ENCODE measurements at regions not wholly inside any gene's neighbourhood (a gene's known extent, or its start where the extent isn't known, plus 50 kb on each side); places are given as distances from the start of the nearest gene placed in this dataset.

DNA sequence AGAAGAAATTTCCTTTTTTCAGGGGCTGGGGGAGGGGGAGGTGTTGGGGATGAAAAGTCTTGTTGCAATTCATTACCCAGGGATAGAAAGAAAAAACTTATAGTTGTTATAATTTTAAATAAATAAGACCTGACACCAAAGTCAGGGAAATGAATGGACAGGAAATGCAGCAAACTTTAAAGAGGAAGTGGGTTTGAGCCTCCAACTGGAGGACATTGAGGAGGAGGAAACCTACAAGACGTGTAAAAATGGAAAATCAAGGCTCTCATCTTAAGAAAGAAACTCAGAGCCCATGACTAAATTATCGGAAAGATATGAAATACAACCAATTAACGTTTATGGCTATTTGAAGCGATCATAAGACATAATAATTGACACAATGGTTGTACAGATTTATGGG is 54.4 kb downstream of the NIBAN1 start:
- H3K4me2 ChIP-seq (ENCODE audit: control insufficient read depth, insufficient read depth), result no peak overlapping the region
- FAIRE-seq (peak; percentile 56), ATAC-seq (peak; percentile 18; the same call in 1 of the 3 replicates), DNase-seq (ENCODE audit: low read depth, low spot score) (no peak)
- H2AFZ ChIP-seq (ENCODE audit: control insufficient read depth, low read depth, low read length), result peak overlapping the region; percentile 11; the same call in 1 of the 2 replicates
- intact Hi-C loops (cut with micrococcal nuclease; ENCODE audit: unreplicated experiment), result no loop called here
- TF ChIP-seq RUNX3 (IDR thresholded peaks at IDR 0.05; ENCODE audit: low read length) (peak; percentile 49), CEBPB (IDR thresholded peaks at IDR 0.05; ENCODE audit: borderline replicate concordance in 1 of 2, low read depth in 2 of 2, low read length in 2 of 2) (no peak), BCL11A (IDR thresholded peaks at IDR 0.05; ENCODE audit: low read depth, low read length) (no peak), SPI1 (IDR thresholded peaks at IDR 0.05; ENCODE audit: borderline replicate concordance, insufficient read depth, low read depth, low read length) (peak; percentile 67; the same call in 1 of the 2 replicates), ETV6 (conservative IDR thresholded peaks at IDR 0.05 in 1 of 2, IDR thresholded peaks at IDR 0.05 in 1 of 2; ENCODE audit: borderline replicate concordance in 1 of 2, low read depth in 1 of 2) (peak in 1 of 2 experiments; percentile 65; a peak in 2 of 4 replicates), GABPA (IDR thresholded peaks at IDR 0.05; ENCODE audit: low read depth) (peak; percentile 69)
- TF ChIP-seq, protein P1, sequence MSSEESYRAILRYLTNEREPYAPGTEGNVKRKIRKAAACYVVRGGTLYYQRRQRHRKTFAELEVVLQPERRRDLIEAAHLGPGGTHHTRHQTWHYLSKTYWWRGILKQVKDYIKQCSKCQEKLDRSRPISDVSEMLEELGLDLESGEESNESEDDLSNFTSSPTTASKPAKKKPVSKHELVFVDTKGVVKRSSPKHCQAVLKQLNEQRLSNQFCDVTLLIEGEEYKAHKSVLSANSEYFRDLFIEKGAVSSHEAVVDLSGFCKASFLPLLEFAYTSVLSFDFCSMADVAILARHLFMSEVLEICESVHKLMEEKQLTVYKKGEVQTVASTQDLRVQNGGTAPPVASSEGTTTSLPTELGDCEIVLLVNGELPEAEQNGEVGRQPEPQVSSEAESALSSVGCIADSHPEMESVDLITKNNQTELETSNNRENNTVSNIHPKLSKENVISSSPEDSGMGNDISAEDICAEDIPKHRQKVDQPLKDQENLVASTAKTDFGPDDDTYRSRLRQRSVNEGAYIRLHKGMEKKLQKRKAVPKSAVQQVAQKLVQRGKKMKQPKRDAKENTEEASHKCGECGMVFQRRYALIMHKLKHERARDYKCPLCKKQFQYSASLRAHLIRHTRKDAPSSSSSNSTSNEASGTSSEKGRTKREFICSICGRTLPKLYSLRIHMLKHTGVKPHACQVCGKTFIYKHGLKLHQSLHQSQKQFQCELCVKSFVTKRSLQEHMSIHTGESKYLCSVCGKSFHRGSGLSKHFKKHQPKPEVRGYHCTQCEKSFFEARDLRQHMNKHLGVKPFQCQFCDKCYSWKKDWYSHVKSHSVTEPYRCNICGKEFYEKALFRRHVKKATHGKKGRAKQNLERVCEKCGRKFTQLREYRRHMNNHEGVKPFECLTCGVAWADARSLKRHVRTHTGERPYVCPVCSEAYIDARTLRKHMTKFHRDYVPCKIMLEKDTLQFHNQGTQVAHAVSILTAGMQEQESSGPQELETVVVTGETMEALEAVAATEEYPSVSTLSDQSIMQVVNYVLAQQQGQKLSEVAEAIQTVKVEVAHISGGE (CRISPR knock-in tag; IDR thresholded peaks at IDR 0.05), result no peak
- TF ChIP-seq, protein P2, sequence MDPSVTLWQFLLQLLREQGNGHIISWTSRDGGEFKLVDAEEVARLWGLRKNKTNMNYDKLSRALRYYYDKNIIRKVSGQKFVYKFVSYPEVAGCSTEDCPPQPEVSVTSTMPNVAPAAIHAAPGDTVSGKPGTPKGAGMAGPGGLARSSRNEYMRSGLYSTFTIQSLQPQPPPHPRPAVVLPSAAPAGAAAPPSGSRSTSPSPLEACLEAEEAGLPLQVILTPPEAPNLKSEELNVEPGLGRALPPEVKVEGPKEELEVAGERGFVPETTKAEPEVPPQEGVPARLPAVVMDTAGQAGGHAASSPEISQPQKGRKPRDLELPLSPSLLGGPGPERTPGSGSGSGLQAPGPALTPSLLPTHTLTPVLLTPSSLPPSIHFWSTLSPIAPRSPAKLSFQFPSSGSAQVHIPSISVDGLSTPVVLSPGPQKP (IDR thresholded peaks at IDR 0.05; ENCODE audit: low read depth, low read length), result no peak
- peaks cover 5% of the 10 kb centered on the region; the same call in 1 of the 2 replicates for H3K4me1 ChIP-seq (ENCODE audit: control insufficient read depth, insufficient read depth, low read length)
- POLR2A ChIA-PET, result no interaction called here
- BruUV-seq (replicated peaks), result no TSS peak
- no peaks in the 10 kb centered on the region; the same call in 2 of the 3 replicates for H3K9me3 ChIP-seq (replicated peaks; ENCODE audit: control insufficient read depth, insufficient read depth, low read length)
- no peaks in the 10 kb centered on the region for H4K20me1 ChIP-seq (ENCODE audit: control insufficient read depth, insufficient read depth)
- CTCF ChIA-PET, result interaction anchor here (1.1 kb wide), 1 partner anchor 27 kb away, joined by 3 read pairs; no protein-coding TSS in a partner anchor
- H3K79me2 ChIP-seq (ENCODE audit: control insufficient read depth, insufficient read depth, low read length), result no peaks in the 10 kb centered on the region; the same call in 1 of the 2 replicates
- no peak overlapping the region for H3K9ac ChIP-seq (ENCODE audit: control insufficient read depth, insufficient read depth, low read length)
- no peaks in the 10 kb centered on the region for H3K36me3 ChIP-seq (ENCODE audit: control insufficient read depth in 2 of 2, insufficient read depth in 2 of 2, low read length in 1 of 2)
- H3K27ac ChIP-seq (ENCODE audit: control insufficient read depth, insufficient read depth), result no peak overlapping the region
- in situ Hi-C loops (cut with MboI), result no loop called here
- 22% methylated on average over 4 of the region's 4 CpGs for WGBS (ENCODE audit: insufficient coverage, insufficient replicate concordance, low lambda C conversion rate, missing lambda C conversion rate)
- H3K27me3 ChIP-seq (replicated peaks in 1 of 2; ENCODE audit: control insufficient read depth in 2 of 2, insufficient read depth in 2 of 2, low read length in 1 of 2), result no peaks in the 10 kb centered on the region
- H3K4me3 ChIP-seq, result no peak overlapping the region
- RAD21 ChIA-PET (ENCODE audit: unreplicated experiment), result no interaction called here
- SMC1A ChIA-PET (ENCODE audit: uncharacterized antibody, unreplicated experiment), result interaction anchor here (1.2 to 1.6 kb wide), 2 partner anchors 19 to 25 kb away, joined by 4 to 7 read pairs; no protein-coding TSS in a partner anchor

Data from GM12878 (cell line).